GM18499 (cell line): ENCODE measurements at regions not wholly inside any gene's neighbourhood (a gene's known extent, or its start where the extent isn't known, plus 50 kb on each side); places are given as distances from the start of the nearest gene placed in this dataset.

Experiments used
- ATAC-seq: cut with Tn5 transposase; IDR thresholded peaks from one replicate; pipeline ENCODE4 v1.9.1; 2021; ENCODE audit warnings: moderate number of reproducible peaks; ENCODE audit not compliant: insufficient read depth, unreplicated experiment

DNA sequence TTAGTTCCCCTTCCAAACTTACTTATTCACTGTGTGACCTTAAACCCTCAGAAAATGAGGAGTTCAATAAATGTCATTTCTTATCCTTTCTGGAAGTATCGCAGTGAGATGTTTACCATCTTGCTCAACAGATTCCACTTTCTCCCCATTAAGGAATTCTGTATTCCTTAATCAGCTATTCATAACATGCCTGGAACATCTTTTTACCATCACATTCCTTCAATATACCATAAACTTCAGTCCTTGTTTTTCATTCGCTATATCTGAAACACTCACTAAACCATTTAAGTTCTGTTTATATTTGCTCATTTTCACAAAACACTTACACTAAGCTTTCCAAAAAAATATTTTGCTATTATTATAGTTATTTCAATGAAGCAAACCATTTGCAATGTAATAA is 1158.6 kb downstream of the CDH12 start:
- ATAC-seq = no peak

DNA sequence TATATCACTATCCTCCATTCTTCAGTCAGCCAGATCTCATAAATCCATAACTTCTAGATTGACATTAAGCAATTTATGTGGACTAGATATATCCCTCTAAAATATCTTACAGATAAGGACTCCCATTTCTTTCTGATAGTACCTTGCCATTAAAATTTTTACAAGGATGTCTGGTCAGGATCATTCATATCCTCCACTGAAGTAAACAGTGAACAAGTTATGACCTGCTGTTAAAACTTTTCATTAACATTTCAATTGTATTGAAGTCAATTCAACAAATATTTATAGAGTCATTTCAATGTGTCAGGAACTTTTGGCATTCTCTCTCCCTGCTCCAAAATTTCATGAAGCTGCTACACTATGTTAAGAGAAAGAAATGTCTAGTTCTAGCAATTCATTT is 1159.6 kb downstream of the CDH12 start:
- ATAC-seq = no peak

DNA sequence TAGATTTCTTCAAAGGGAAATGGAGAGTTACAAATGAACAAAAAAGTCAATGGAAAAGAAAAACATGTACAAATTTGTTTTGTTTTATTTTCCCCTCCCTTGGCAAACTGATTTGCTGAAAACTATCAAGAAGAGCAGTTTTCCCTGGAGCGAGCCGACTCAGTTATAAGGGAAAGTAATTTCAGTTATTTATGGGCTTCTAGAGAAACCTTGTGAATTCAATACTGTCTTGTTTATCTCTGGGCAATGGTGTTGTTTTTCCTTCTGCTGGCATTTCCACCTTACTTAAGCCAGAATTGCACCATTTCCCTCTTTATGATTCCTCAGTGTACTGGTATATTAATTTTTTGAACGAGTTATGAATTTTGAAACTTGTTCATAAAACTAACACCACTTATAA is 1163.6 kb downstream of the CDH12 start:
- no peak for ATAC-seq

DNA sequence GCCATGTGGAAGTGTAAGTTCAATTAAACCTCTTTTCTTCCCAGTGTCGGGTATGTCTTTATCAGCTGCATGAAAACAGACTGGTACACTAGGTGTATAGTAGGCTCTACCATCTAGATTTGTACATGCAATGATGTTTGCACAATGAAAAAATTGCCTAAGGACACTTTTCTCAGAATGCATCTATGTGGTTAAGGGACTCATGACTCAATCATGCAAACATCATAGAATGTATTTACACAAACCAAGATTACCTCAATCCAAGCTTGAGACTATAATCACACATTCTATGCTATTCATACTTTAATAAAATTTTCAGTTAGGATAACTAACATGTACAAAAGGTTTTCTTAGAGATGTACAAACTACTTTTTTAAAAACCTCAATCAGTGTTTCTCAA is 1164.5 kb downstream of the CDH12 start:
- no peak for ATAC-seq

DNA sequence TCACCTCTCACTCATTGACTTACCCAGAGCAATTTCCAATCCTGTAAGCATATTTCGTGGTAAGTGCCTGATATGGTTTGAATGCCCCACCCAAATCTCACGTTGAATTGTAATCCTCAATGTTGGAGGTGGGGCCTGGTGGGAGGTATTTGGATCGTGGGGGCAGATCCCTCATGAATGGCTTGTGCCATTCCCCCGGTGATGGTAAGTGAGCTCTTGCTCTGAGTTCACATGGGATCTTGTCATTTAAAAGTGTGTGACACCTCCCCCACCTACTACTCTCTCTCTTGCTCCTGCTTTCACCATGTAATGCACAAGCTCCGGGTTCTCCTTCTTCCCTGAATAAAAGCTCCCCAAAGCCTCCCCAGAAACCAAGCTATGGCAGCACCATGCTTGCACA is 1165.5 kb downstream of the CDH12 start:
- no peak for ATAC-seq

DNA sequence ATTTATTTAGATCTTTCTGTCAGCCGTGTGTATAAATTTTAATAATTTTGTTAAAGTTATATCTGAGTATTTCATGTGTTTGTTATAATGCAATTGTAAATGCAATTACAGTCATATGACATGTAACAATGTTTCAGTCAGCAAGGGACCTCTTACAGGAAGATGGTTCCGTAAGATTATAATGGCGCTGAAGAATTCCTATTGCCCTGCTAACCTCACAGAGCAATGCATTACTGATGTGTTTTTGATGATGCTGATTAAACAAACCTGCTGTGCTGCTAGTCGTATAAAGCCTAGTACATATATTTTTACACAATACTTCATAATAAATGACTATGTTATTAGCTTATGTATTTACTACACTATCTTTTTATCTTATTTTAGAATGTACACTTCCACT is 1166.4 kb downstream of the CDH12 start:
- no peak for ATAC-seq

DNA sequence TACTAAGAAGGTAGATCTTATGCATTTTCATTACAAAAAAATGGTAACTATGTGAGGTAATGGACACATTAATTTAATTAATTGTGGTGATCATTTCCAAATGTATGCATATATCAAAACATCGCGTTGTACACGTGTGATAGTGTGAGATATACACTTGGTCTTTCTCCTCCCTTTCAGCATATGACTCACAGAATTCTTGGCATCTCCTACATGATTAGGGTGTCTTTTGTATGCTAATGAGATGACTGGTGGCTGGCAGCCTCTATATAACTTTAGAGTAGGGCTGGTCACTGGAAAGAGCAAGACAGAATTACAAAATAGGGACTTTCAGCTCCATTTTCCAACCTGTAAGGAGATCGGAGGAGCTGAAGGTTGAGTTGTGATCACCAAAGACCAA is 1167.6 kb downstream of the CDH12 start:
- ATAC-seq = no peak

DNA sequence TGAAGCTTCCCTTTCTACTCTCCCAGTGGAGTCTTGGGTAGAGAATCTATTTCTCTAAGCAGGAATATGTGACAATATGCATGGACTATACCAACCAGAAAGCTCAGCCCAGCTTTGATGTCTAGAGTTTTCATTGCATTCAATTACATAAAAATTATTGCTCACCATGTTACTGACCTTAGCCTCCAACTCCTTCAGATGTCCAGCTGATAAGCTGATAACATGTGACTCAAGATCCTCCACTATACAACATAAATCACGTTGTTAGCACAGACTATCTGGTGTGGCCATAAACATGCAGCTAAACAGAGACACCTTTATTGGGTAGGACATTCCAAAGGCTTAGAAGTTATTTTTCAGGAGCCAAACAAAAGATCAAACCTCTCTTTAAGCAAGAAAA is 1168.2 kb downstream of the CDH12 start:
- ATAC-seq = no peak

DNA sequence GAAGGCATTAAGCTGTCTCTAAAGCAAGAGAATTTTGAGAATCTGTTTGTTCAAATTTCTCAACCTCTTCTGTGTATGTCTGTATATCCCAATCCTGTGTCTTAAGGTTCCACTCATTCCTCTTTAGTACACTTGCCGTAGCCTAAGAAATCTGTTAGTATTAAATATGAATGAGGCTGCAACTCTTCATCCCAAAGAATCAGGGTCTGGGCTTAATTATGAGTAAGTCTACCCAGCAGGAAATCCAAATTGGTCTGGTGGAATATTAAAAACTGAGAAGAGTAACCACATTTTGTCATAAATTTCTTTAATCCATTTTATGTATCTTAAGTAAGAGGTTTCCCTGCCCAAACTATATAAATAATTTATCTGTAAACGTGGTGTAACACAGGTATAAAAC is 1171.2 kb downstream of the CDH12 start:
- no peak for ATAC-seq

DNA sequence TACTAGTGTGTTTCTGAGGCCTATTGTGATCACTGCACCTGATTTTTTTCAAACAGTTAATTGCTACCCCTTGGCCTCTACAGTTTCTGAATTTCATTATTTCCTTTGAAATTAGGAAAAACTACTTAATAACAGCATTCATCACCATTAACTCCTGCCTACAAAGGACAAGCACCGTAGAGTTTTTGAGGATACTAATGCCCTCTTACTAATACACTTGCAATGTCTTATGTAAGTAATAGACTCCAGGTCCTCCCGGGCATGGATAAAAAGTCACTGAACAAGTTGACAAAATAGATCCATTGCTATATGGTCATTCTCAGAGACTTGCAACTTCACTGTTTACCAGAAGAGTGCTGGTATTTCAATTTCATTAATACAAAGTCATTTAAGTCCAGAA is 1172.5 kb downstream of the CDH12 start:
- ATAC-seq = no peak

DNA sequence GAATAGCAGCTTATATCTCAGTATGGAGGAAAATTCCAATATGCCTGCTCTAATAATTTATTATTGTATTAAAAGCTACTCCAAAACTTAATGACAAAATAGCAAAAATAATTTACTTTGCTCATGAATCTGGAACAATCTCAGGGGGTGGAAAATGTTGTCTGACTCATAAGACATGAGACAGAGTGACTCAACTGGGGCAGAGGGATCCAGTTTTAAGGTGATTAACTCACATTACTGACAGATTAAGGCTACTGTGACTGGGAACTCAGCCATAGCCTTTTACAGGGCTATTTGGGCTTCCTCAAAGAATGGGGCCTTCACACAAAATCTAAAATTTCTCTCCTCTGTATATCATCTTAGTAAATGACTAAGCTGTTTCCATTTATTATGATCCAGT is 1172.9 kb downstream of the CDH12 start:
- no peak for ATAC-seq

DNA sequence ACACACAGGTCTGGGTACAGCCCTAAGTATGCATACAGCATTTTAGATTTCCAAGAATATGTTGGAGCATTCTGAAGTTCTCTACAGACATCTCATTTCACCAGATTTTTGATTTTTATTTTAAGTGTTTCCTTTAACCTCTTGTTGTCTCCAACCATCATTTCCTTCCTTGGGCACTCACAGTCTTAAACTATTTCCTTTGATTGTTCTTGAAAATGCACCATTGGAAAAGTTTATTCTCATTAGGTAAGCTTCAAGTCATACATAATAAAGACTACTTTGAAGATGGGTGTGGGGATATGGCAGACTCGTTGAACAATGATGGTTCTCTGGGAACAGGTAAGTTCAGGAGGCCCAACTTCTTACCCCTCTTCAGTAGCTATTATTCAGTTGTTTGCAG is 1174.6 kb downstream of the CDH12 start:
- no peak for ATAC-seq

DNA sequence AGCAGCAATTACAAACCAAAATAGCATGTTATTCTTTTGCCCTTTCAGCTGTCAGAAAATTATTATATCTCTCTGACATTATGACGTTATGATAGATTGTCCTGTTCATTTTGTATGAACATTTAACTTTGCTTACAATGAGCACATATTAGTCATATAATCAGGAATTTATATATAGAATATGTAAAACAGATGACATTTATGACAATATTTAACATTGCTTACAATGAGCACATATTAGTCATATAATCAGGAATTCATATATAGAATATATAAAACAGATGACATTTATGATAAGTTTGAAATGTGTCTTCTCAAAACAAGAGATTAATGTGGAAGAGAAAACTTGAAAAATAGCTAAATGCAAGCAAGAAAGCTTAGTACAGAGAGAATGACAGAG is 1180.2 kb downstream of the CDH12 start:
- no peak for ATAC-seq

DNA sequence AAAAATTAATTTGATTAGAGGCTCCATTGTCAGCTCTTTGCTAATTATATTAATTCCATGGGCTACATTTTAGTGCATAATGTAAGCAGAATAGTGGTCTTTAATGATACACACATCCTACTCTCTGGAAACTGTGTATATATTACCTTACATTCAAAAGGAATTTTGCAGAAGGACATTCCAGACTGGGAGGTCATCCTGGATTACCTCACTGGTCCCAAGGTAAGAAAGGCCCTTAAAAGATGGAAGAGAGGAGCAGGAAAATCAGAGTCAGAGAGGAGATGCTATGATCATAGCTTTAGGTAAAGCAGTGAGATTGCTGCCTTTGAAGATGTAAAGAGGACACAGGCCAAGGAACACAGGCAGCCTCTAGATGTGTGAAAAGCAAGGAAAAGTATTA is 1180.8 kb downstream of the CDH12 start:
- no peak for ATAC-seq

DNA sequence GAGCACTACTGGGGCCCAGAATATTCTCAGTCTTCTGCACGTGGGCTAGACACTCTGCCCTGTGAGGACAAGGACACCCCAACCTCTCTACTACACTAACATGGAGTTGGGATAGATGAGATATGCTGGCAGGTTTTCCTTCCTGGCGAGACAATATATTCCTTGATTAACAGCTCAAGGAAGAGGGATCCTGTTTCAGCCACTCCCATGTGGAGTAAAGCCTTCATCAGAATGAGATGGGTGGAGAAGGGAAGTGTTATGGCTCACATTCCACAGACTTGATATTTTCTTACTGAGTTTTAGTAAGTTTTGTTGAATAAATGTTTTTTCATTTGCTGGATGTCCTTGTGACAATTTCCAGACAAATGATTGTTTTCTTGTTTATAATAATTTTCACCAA is 1187.6 kb downstream of the CDH12 start:
- ATAC-seq = no peak

DNA sequence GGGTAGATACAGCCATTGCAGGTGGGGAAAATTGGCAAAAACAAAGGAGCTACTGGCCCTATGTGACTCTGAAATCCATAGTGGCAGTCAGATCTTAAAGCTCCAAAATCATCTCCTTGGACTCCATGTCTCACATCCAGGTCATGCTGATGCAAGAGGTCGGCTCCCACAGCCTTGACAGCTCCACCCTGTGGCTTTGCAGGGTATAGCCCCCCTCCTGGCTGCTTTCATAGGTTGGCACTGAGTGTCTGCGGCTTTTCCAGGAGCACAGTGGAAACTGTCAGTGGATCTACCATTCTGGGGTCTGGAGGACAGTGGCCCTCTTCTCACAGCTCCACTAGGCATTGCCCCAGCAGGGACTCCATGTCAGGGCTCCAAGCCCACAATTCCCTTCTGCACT is 1190.1 kb downstream of the CDH12 start:
- no peak for ATAC-seq

DNA sequence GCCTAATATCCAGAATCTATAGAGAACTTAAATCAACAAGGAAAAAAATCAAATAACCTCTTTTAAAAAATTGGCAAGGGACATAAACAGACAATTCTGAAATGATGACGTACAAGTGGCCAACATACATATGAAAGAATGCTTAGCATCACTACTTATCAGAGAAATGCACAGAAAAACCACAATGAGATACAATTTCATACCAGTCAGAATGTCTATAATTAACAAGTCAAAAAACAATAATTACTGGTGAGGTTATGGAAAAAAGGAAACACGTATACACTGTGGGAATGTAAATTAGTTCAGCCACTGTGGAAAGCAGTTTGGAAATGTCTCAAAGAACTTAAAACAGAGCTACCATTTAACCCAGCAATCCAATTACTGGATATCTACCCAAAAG is 1192.0 kb downstream of the CDH12 start:
- ATAC-seq = no peak

DNA sequence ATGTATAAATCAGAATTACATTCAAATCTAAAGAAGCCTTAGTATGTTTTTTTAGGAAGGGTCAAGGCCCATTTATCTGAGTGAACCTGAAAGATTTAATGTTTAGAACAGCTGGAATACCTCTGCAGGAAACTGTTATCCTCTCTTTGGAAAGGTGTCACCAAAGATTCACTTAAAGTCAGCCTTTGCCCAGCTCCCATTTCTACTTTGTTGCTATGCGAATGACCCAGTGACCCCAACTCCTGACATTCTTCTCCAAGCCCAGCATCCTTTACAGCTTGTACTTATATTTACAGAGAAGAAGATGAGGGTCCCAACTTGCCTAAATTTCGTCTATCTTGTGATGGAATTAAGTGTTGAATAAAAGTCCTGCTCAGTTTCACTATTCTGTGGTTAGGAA is 1198.6 kb downstream of the CDH12 start:
- no peak for ATAC-seq

DNA sequence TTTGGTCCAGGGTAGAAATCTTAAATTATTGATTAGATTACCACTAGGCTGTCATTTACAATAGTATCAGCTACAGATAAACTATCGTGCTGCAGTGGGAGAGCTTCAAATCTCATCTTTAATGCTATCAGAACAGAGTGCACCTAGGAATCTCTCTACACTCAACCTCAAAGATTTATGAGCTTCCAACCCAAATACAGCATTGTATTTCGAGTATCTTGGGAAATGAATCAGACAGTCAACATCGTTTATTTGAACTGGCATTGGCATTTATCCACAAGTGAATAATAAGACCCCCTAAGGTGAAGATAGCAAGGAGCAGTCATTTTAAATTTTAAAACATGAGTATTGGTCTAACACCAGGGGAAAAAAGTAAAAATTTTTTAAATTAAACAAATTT is 1203.2 kb downstream of the CDH12 start:
- ATAC-seq = no peak

DNA sequence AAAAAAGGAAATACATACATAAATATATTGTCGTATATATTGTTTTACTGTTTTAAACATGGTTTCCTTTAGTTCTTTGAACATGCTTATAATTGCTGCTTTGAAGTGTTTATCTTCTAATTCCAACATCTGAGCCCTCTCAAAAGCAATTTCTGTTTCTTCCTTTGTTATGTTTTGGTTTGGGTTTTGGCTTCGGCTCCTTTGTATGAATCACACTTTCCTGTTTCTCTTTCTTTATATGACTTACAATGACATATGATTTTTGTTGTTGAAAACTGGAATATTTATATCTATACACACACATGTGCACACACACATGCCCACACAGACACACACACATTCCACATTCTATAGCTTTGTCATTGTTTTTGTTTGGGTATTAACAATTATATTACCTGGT is 1206.7 kb downstream of the CDH12 start:
- no peak for ATAC-seq

DNA sequence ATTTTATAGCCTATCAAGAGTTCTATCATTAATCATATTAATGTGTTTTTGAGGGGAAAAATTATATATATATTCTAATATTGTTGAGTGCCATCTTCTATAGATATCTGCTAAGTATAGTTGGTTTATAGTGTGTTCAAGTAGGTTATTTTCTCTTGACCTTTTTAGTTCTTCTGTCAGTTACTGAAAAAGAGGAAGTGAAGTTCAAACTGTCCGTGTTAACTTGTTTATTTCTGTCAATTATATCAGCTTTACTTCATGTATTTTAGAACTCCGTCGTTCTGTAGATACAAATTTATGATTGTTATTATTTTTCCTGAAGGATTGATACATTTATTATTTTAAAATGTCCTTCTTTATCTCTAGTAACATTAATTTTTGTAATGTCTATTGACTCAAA is 1209.1 kb downstream of the CDH12 start:
- no peak for ATAC-seq

DNA sequence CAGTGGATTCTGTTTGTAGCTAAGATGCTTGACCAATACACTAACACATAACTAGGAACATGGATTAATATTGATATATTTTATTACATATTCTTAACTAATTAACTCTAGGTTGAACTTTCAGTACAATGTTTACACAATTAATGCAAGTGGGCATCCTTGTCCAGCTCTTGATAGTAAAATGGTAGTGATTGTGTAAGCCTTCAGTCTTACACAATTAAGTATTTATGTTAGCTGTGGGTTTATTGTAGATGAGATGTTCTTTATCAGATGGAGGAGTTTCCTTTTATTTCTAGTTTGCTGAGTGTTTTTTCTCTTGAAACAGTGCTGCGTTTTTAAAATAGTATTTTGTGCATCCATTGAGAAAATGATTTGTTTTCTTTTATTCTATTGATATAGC is 1210.8 kb downstream of the CDH12 start:
- no peak for ATAC-seq

DNA sequence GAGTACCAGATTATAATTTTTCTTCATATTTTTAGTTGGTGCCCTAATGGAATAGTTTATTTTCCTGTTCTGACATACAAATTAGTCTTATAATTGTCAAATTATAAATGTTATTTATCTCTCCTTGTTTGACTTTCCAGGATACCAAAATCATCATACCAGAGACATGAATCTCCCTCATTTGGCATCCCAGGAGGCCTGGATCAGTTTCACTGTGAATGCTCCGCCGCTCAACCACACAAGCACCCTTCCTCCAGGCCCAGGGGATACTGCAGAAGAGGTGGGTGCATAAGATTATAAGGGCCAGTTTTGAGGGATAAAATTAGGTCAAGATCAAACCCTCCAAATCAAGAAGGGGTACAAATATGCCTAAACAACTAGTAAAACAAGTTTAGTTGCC is 1229.3 kb downstream of the CDH12 start:
- ATAC-seq = no peak
